Islet precursor cell (in vitro differentiated cells): ENCODE measurements at regions not wholly inside any gene's neighbourhood (a gene's known extent, or its start where the extent isn't known, plus 50 kb on each side); places are given as distances from the start of the nearest gene placed in this dataset.
A peak's percentile ranks its signal among the peaks of the same experiment; 100 is the strongest.

Source experiments
- DNase-seq: peaks from one replicate; pipeline ENCODE4 v3.0.0-alpha.2; 2018

DNA sequence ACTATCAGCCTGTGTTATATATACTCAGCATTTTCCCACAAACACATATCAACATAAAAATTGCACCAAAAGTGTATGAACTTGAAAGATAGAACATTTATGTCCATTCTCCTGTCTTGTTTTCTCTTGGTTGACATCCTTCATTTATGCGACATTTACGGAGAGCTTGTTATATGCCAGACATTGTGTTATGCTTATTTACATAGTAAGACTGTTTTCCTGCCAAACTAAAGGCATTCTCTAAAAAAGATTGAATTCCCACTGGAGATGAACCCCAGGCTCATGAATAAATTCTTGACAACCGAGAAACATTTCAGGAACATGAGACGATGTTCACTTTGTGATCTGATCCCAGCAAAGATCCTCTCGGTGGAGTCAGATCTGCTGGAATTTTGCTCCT is 131.0 kb downstream of the RAP2A start:
- no peak for DNase-seq

- no peak for DNase-seq
Measured at GRCh38 chr13:97565906-97566305, 131.9 kb downstream of the RAP2A start.

- DNase-seq = no peak
Measured at GRCh38 chr13:97566907-97567306, 132.9 kb downstream of the RAP2A start.

GRCh38 chr13:97567510-97568243 is 133.7 kb downstream of the RAP2A start:
- DNase-seq = peak; percentile 94

GRCh38 chr13:97568850-97569249 is 134.9 kb downstream of the RAP2A start:
- peak; percentile 66 for DNase-seq

DNA sequence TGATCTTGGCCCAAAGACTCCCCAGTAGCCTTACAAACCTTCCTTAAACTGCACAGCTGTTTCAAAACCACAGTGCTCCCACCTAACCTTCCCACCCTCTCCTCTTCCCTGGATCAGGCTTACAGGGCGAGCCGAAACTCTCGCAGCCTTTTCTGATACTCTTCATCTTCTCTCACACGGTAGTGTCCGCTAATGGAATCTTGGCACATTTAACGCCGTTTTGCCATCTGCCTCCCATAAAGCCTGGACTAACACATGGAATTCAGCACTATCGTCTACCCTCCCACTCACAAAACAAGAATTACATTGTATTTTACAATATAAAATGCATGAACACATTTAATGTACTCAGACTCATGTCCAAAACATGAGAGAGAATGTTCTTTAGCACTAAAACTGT is 135.9 kb downstream of the RAP2A start:
- DNase-seq = no peak

GRCh38 chr13:97570442-97570841 is 136.5 kb downstream of the RAP2A start:
- no peak for DNase-seq

DNA sequence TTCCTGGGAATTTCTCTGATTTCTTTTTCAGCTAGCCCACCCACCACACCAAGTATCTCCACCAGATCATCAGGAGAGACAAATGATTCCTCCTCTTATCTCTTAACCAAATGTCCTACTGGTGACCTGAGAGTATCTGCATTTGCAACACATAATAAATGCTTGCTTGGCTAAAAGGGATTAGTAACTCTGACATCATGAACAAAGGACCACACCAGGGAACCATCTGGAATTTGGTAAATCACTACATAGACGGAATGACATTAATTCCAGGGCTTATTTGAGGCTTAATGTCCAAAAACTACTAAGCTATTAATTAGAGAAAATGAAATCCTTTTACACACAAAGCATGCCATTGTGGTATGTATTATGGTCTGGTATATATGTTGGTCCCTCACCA is 139.0 kb downstream of the RAP2A start:
- DNase-seq = no peak

GRCh38 chr13:97574926-97575325 is 141.0 kb downstream of the RAP2A start:
- DNase-seq = peak; percentile 82

DNA sequence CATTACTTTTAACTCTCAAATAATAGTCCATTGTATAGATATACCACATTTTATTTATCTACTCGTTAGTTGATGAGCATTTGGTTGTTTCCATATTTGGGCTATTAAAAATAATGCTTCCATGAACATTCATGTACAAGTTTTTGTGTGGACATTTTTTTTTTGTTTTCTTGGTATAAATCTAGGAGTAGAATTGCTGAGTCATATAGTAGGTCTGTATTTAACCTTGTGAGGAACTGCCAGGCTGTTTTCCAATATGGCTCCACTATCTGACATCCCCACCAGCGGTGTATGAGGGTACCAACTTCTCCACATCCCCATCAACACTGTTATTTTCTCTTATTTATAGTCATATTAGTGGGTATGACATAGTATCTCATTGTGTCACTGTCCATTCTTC is 143.1 kb downstream of the RAP2A start:
- DNase-seq = no peak

DNA sequence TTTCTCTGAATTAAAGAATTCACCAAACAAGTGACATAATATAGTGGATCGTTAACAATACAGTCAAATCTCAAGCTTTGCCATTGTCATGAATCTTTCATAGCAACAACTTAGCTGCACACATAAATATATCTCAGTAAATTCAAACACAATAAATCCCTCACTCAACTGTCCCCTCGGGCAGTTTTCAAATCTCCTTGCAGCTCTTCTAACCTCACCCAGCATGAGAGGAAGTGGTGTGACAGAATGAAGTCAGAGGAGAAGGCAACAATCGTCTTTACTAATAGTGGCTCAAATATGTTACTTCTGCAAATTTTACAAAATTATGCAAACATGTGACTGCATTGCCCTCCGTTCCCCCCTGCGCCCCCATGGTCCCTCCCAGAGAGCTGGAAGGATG is 148.2 kb downstream of the RAP2A start:
- no peak for DNase-seq

DNA sequence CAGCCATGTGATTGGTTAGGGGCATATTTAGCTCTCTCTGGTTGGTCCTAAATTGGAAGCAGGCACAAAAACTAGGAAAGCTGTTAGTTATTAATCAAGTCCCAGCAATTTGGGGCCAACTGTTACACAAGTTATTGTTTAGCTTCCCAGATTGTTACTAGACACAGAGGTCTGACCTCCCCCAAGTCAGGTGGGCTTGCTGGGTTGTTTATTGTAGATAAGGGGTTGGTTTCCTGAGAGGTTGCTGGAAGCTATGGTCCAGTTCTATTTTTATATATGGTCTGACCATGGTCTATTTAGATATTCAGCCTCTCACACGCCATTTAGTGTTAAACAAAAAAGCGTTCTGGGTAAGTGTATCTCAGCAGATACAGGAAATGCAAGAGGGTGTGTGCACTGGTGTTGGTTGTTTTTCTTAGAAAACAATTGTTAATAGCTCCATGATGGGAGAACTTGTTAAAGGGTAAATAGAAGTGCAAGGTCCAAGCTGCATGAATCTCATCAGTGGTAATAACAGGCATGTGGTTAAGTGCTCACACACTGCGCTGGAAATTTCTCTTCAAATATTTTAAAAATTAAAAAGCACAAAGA is 150.0 kb downstream of the RAP2A start:
- DNase-seq = no peak

- DNase-seq = no peak
Measured at GRCh38 chr13:97586941-97587340, 153.0 kb downstream of the RAP2A start.

DNA sequence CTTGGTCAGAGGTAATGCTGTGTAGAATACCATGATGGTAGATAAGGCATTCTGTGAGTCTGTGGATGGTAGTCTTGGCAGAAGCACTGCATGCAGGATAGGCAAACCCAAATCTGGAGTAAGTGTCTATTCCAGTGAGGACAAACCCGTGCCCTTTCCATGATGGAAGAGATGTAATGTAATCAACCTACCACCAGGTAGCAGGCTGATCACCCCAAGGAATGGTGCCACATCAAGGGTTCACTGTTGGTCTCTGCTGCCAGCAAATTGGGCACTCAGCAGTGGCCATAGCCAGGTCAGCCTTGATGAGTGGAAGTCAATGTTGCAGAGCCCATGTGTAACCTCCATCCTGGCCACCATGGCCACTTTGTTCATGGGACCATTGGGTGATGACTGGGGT is 155.0 kb downstream of the RAP2A start:
- DNase-seq = no peak

DNA sequence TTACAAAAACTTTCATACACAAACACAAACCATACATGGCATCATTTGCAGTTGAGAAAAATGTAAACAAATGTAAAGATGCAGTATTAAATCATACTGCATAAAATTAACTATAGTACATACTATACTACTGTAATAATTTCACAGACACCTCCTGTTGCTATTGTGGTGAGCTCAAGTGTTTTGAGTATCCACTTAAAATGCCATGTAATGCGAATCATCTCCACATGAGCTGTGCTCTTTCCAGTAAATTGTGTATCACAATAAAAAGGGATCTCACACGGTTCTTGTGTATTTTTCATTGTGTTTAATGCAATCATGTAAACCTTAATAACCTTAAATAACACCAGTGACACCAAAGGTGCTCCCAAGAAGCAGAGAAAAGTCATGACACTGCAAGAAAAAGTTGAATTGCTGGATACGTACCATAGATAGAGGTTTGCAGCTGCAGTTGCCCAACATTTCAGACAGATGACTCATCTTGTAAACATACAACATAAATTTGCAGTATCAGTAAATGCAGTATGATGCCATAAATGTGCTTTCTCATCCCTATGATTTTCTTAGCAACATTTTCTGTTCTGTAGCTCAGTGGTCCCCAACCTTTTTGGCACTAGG is 166.6 kb downstream of the RAP2A start:
- no peak for DNase-seq

- no peak for DNase-seq
Measured at GRCh38 chr13:97615266-97615665, 181.3 kb downstream of the RAP2A start.

DNA sequence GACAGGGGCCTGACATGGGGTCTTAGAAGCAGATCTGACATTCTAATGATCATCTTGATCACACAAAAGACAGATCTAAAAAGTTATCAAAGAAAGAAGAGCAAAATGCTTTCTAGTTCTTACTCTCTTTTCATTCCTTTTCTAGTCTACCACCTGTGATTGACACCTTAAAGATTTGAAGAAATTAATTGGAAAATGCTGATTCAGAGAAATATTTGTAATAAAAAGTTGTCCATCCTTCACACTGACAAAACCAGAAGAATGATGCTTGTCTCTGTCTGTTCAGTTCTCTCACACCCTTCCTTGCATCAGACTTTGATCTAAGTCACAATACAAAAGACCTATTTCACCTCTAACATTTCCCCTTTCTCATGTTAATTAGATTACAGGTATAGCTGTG is 182.4 kb downstream of the RAP2A start:
- DNase-seq = no peak

GRCh38 chr13:97621025-97621424 is 187.1 kb downstream of the RAP2A start:
- DNase-seq = no peak

GRCh38 chr13:97621631-97622030 is 187.7 kb downstream of the RAP2A start:
- DNase-seq = peak; percentile 54

GRCh38 chr13:97627566-97627965 is 193.6 kb downstream of the RAP2A start:
- DNase-seq = peak; percentile 68

- DNase-seq = no peak
Measured at GRCh38 chr13:97629601-97630272, 195.8 kb downstream of the RAP2A start.

DNA sequence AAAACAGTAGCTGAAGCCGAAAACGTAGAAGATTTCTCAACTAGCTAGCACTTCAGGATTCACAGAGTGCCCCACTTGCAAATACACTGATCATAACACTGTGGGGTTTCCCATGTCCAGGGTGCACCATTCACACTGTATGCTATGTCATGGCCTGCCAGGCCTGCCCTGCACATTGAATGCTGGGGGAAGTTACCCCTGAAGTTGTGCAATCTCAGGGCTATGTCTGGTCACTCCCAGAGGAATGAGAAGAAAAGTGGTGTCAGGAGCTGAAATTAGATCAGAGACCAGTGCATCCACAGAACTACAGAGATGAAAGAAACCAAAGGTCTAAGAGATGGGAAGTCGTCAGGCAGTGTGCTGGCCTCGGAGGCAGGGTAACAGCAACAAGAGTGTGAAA is 196.8 kb downstream of the RAP2A start:
- DNase-seq = no peak

GRCh38 chr13:97631158-97631557 is 197.2 kb downstream of the RAP2A start:
- no peak for DNase-seq

GRCh38 chr13:97639236-97639635 is 205.3 kb downstream of the RAP2A start:
- DNase-seq = no peak
